Esophagus squamous epithelium (tissue), 4 donors: ENCODE measurements at regions not wholly inside any gene's neighbourhood (a gene's known extent, or its start where the extent isn't known, plus 50 kb on each side); places are given as distances from the start of the nearest gene placed in this dataset.

Source experiments
- POLR2A ChIP-seq, 4 donors: fragments of 450-650 bp; IDR thresholded peaks; one replicate each; pipeline ENCODE4 v1.6.1; 2017; ENCODE audit warnings: antibody characterized with exemption in 4 of 4, mild to moderate bottlenecking in 4 of 4, moderate library complexity in 3 of 4
- TF ChIP-seq, protein P1 (sequence below), 6 experiments: fragments of 450-650 bp in 4 of 6; fragments of 200-600 bp in 2 of 6; sonication (generic) in 2 of 6; IDR thresholded peaks; one replicate each; pipeline ENCODE4 v1.5.1; 2016 to 2019; ENCODE audit warnings: antibody characterized with exemption in 6 of 6, mild to moderate bottlenecking in 4 of 6, moderate library complexity in 4 of 6

DNA sequence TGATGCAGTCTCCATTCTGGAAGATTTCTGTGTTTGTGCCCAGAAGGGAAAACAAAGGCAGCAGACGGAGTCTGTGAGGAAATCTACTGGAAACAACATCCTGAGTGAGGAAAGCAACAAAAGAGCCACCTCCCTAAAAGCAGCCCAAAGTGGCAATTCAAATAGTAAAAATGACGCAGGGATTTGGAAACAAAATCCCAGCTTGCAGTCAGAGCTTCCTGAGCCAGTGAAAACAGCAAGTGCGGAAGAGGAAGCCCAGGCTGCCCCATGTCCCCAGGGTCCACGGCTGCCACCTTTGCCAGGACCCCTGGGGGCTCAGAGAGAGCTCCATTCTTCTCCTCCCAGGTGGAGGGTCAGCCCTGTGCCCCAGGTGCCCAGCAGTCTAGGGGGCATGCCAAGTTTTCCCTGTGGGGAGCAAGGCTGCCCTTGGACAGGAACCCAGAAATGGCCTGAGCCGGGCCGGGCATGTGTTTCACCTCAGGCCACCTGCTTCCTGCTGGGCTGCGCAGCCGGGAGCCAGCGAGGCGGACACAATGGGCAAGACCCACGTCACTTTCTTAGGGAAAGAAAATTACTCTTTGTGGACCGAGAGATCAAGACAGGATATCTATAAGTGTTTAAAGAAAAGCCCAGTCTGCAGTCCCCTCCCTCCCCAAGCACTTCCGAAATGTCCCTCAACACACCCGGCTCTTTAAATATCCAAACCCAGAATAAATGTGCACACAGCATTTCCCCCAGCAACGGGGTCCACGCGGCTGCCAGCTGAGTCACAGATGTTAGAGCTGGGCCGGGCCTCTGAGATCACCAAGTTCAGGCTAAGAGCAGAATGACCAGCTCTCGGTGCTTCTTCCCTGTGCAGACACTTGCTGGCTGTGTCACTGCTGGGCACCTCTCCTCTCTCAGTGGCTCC, 231.1 kb downstream of the ARHGAP12 start:
- TF ChIP-seq, protein P1, sequence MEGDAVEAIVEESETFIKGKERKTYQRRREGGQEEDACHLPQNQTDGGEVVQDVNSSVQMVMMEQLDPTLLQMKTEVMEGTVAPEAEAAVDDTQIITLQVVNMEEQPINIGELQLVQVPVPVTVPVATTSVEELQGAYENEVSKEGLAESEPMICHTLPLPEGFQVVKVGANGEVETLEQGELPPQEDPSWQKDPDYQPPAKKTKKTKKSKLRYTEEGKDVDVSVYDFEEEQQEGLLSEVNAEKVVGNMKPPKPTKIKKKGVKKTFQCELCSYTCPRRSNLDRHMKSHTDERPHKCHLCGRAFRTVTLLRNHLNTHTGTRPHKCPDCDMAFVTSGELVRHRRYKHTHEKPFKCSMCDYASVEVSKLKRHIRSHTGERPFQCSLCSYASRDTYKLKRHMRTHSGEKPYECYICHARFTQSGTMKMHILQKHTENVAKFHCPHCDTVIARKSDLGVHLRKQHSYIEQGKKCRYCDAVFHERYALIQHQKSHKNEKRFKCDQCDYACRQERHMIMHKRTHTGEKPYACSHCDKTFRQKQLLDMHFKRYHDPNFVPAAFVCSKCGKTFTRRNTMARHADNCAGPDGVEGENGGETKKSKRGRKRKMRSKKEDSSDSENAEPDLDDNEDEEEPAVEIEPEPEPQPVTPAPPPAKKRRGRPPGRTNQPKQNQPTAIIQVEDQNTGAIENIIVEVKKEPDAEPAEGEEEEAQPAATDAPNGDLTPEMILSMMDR (IDR thresholded peaks at IDR 0.05), result no peak
- peak in 2 of 4 donors; percentile 15 to 32 for TF ChIP-seq POLR2A (IDR thresholded peaks at IDR 0.05)
